Tibial nerve (tissue), 4 donors: ENCODE measurements at regions not wholly inside any gene's neighbourhood (a gene's known extent, or its start where the extent isn't known, plus 50 kb on each side); places are given as distances from the start of the nearest gene placed in this dataset.

Experiments used
- DNase-seq, 2 donors: peaks; one replicate each; pipeline ENCODE4 v3.0.0-alpha.2; 2019; ENCODE audit warnings: low spot score in 2 of 2
- H3K27ac ChIP-seq, 4 donors: fragments of 200-600 bp; sonication (generic) in 3 of 4; one replicate each; pipeline ENCODE4 v1.5.1; 2017 to 2019; ENCODE audit warnings: mild to moderate bottlenecking in 1 of 4
- H3K27me3 ChIP-seq, 2 donors: fragments of 200-600 bp; sonication (generic) in 1 of 2; one replicate each; pipeline versions ENCODE4 v1.5.1 to v1.6.0; 2017 to 2019
- H3K36me3 ChIP-seq, 3 donors: fragments of 200-600 bp; sonication (generic); one replicate each; pipeline ENCODE4 v1.5.1; 2018 to 2019
- H3K4me1 ChIP-seq, 4 donors: fragments of 200-600 bp; sonication (generic) in 3 of 4; one replicate each; pipeline ENCODE4 v1.5.1; 2017 to 2019
- H3K4me3 ChIP-seq, 4 donors: fragments of 200-600 bp; sonication (generic) in 3 of 4; one replicate each; pipeline ENCODE4 v1.5.1; 2017 to 2019; ENCODE audit warnings: mild to moderate bottlenecking in 1 of 4, moderate library complexity in 1 of 4
- H3K9me3 ChIP-seq, 4 donors: fragments of 200-600 bp; sonication (generic) in 3 of 4; one replicate each; pipeline ENCODE4 v1.5.1; 2017 to 2019
- EP300 ChIP-seq, 2 donors: sonication (generic); formaldehyde crosslinking; IDR thresholded peaks; one replicate each; pipeline ENCODE4 v1.6.1; 2017; ENCODE audit warnings: antibody characterized with exemption in 2 of 2, mild to moderate bottlenecking in 1 of 2
- POLR2A ChIP-seq, 2 donors: fragments of 450-650 bp; IDR thresholded peaks; one replicate each; pipeline ENCODE4 v1.6.1; 2017; ENCODE audit warnings: antibody characterized with exemption in 2 of 2, mild to moderate bottlenecking in 2 of 2, moderate library complexity in 2 of 2
- WGBS, 2 donors: methylation state at CpG; one replicate each; pipeline ENCODE4 v1.1.5; 2018; 5-methylcytosine and 5-hydroxymethylcytosine counted together
- TF ChIP-seq, protein P1 (sequence below), 5 experiments: fragments of 200-600 bp in 3 of 5; fragments of 450-650 bp in 2 of 5; sonication (generic) in 3 of 5; IDR thresholded peaks; one replicate each; pipeline ENCODE4 v1.5.1; 2016 to 2019; ENCODE audit warnings: antibody characterized with exemption in 5 of 5, mild to moderate bottlenecking in 3 of 5, moderate library complexity in 2 of 5

DNA sequence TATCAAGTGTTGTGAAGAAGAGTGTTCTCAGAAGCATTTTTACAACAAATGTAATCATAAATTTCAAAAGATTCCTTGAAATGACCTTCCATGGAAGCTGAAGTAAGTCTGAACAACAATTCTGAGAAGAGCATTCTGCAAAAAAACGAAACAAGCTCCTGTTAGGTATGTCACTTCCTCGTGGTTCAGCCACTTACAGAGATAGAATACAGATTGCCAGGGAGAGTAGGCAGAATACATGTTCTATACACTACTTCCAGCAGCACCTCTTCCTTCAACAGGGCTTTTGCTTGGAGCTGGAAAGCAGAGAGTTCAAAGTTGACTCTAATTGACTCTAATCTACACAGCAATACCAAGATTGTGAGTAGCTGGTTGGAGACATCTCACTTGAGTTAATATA, 274.5 kb downstream of the ADGRA3 start:
- H3K4me1 ChIP-seq = no peaks in the 10 kb centered on the region
- 66% methylated on average over 2 of the region's 2 CpGs for WGBS, 2 donors
- no peak overlapping the region for H3K27ac ChIP-seq
- TF ChIP-seq POLR2A (IDR thresholded peaks at IDR 0.05) (no peak), EP300 (IDR thresholded peaks at IDR 0.05) (no peak)
- TF ChIP-seq, protein P1, sequence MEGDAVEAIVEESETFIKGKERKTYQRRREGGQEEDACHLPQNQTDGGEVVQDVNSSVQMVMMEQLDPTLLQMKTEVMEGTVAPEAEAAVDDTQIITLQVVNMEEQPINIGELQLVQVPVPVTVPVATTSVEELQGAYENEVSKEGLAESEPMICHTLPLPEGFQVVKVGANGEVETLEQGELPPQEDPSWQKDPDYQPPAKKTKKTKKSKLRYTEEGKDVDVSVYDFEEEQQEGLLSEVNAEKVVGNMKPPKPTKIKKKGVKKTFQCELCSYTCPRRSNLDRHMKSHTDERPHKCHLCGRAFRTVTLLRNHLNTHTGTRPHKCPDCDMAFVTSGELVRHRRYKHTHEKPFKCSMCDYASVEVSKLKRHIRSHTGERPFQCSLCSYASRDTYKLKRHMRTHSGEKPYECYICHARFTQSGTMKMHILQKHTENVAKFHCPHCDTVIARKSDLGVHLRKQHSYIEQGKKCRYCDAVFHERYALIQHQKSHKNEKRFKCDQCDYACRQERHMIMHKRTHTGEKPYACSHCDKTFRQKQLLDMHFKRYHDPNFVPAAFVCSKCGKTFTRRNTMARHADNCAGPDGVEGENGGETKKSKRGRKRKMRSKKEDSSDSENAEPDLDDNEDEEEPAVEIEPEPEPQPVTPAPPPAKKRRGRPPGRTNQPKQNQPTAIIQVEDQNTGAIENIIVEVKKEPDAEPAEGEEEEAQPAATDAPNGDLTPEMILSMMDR (IDR thresholded peaks at IDR 0.05) = no peak
- no peak overlapping the region for H3K4me3 ChIP-seq
- peaks cover 0 to 5% (median 0%) of the 10 kb centered on the region in 4 donors for H3K9me3 ChIP-seq
- H3K36me3 ChIP-seq = no peaks in the 10 kb centered on the region
- no peaks in the 10 kb centered on the region for H3K27me3 ChIP-seq
- DNase-seq = no peak

DNA sequence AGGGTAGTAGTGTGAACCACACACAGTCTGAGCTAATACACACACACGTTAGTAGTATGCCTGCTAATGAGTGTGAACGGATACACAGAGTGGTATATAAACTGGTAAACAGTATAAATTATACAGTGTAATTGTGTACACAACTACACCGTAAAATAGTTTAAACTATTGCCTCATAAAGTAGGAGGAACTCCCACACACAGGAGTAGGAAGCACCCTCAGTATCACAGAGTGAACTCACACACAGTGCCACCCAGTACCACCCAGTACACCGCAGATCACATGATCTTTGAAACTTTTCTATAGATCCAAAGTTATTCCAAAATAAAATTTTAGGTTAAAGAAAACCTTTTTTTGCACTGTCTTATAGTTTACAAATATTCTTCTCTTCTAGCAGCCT, 275.1 kb downstream of the ADGRA3 start:
- Histone ChIP-seq H3K27ac (no peak overlapping the region), H3K9me3 (peaks cover 0 to 5% (median 0%) of the 10 kb centered on the region in 4 donors), H3K36me3 (no peaks in the 10 kb centered on the region), H3K4me3 (no peak overlapping the region), H3K27me3 (no peaks in the 10 kb centered on the region), H3K4me1 (no peaks in the 10 kb centered on the region)
- WGBS, 2 donors = 81% methylated on average over 4 of the region's 4 CpGs
- no peak for DNase-seq
- no peak for TF ChIP-seq EP300 (IDR thresholded peaks at IDR 0.05)
- no peak for TF ChIP-seq POLR2A (IDR thresholded peaks at IDR 0.05)
- TF ChIP-seq, protein P1 (IDR thresholded peaks at IDR 0.05) = no peak

DNA sequence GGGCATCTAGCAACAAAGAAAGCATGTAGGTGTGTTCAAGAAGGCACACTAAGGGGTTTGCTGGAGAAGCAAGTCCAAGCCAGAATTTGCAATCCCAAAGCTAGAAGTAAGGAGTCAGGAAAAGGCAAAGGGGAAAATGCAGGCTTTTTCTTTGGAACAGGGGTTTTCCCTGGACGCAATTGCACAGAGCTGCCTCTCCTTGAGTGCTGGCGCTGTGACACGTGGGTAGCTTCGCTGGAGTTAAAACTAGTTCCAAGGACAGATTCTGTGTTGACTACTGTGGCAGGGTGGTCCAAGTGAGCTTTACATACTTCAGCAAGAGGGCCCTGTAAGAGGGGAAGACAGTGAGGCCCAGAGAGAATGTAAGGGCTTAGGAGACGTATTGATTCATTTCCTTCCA, 277.1 kb downstream of the ADGRA3 start:
- 60 to 72% methylated on average over 5 of the region's 5 CpGs for WGBS, 2 donors
- no peak for DNase-seq
- Histone ChIP-seq H3K27me3 (no peaks in the 10 kb centered on the region), H3K4me1 (no peaks in the 10 kb centered on the region), H3K36me3 (no peaks in the 10 kb centered on the region), H3K9me3 (peaks cover 0 to 5% (median 0%) of the 10 kb centered on the region in 4 donors), H3K4me3 (no peak overlapping the region), H3K27ac (no peak overlapping the region)
- TF ChIP-seq, protein P1 (IDR thresholded peaks at IDR 0.05) = no peak
- TF ChIP-seq EP300 (IDR thresholded peaks at IDR 0.05) (no peak), POLR2A (IDR thresholded peaks at IDR 0.05) (no peak)

DNA sequence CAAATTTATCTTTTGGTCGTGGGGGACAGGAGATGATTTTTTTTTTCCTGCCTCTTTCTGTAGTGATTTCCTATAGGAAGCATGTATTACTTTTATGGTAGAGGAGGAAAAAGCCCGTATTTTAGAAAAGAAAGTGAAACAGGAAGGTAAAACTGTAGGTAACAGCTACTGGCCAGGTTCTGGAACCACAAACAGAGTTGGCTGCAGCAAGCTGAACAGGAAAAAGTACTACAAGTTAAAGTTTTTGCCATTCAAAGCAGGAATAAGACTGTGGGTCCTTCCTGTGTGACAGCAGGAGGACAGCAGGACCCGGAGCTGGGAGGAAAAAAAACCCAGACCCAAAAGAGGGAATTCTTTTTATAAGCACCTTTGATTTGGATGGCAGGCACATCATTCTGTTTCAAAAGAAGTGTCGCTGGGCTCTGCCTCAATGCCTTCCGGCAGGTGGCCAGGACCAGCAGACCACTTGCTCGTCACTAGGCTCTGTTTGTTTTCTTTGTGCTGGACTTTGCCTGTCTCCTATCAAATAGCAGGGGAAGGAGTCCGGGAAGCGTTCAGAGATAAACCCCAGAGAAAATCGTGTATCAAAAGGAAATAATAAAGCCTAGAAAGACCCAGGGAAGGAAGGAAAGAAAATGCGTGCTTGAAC, 277.9 kb downstream of the ADGRA3 start:
- 37 to 41% methylated on average over 10 of the region's 10 CpGs for WGBS, 2 donors
- H3K9me3 ChIP-seq = peaks cover 0 to 5% (median 0%) of the 10 kb centered on the region in 4 donors
- no peak for DNase-seq
- no peak overlapping the region for H3K4me3 ChIP-seq
- H3K27me3 ChIP-seq = no peaks in the 10 kb centered on the region
- H3K36me3 ChIP-seq = no peaks in the 10 kb centered on the region
- no peaks in the 10 kb centered on the region for H3K4me1 ChIP-seq
- TF ChIP-seq, protein P1 (IDR thresholded peaks at IDR 0.05) = no peak
- TF ChIP-seq EP300 (IDR thresholded peaks at IDR 0.05) = no peak
- no peak for TF ChIP-seq POLR2A (IDR thresholded peaks at IDR 0.05)
- no peak overlapping the region for H3K27ac ChIP-seq

DNA sequence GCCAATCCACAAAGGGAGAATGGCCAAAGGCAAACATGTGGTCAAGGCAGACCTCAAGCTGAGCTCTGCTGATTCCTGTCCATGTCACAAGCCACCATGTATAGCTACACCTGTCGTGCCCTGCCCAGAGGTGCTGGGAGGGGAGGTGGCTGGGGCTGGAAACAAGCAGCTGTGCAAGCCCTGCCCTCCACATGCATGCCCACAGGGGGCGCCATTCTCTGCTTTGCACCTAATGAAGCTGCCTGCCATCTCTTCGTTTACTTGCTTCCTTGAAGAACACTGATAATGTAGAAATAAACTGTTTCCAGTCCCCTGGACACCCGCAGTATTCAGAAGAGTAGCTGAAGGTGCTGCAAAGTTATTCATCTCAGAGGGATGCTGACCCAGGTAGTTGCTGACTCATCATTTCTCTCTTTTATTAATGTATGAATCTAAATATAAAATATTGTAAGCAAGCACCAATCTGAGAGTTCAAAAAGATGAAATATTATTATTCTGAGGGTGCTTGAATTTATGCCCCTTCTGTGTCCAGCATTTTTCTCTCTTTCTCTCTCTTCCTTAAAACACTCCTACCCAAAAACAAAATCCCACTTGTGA, 278.6 kb downstream of the ADGRA3 start:
- Histone ChIP-seq H3K9me3 (peaks cover 0 to under 1% (median 0%) of the 10 kb centered on the region in 4 donors), H3K27ac (no peak overlapping the region), H3K36me3 (no peaks in the 10 kb centered on the region), H3K27me3 (no peaks in the 10 kb centered on the region), H3K4me1 (no peaks in the 10 kb centered on the region), H3K4me3 (no peak overlapping the region)
- DNase-seq = no peak
- 35 to 40% methylated on average over 4 of the region's 4 CpGs for WGBS, 2 donors
- TF ChIP-seq, protein P1 (IDR thresholded peaks at IDR 0.05) = peak in 1 of 5 experiments; percentile 28
- TF ChIP-seq POLR2A (IDR thresholded peaks at IDR 0.05) (no peak), EP300 (IDR thresholded peaks at IDR 0.05) (no peak)
